Calu3 (cell line): ENCODE measurements at regions not wholly inside any gene's neighbourhood (a gene's known extent, or its start where the extent isn't known, plus 50 kb on each side); places are given as distances from the start of the nearest gene placed in this dataset.

Experiments used
- BruUV-seq: library from RNA; stranded (reverse); fragments of 400-500 nt; replicated peaks from 2 replicates; lab custom pipeline; 2021; lab: Mats Ljungman, UMichigan
- CTCF ChIA-PET: fragments of 300-600 bp; sonication (Branson Sonifier 250); formaldehyde crosslinking; loops from one replicate; lab custom pipeline; 2022; ENCODE audit warnings: antibody characterized with exemption; lab: Charles Lee
- DNase-seq: peaks from one replicate; pipeline ENCODE4 v3.0.0; 2022
- H3K27ac Mint-ChIP-seq: one replicate; pipeline ENCODE4 v1.8.0; 2022; ENCODE audit warnings: mixed read lengths; ENCODE audit not compliant: unreplicated experiment
- H3K27me3 Mint-ChIP-seq: one replicate; pipeline ENCODE4 v1.8.0; 2022; ENCODE audit warnings: mixed read lengths; ENCODE audit not compliant: unreplicated experiment
- H3K36me3 Mint-ChIP-seq: one replicate; pipeline ENCODE4 v1.8.0; 2022; ENCODE audit warnings: mild to moderate bottlenecking, moderate library complexity, mixed read lengths; ENCODE audit not compliant: insufficient read depth, unreplicated experiment
- H3K4me1 Mint-ChIP-seq: one replicate; pipeline ENCODE4 v1.8.0; 2022; ENCODE audit warnings: mild to moderate bottlenecking, low read depth, mixed read lengths; ENCODE audit not compliant: unreplicated experiment
- H3K4me3 Mint-ChIP-seq: one replicate; pipeline ENCODE4 v1.8.0; 2022; ENCODE audit warnings: mild to moderate bottlenecking, low read depth, moderate library complexity, mixed read lengths; ENCODE audit not compliant: unreplicated experiment
- H3K9me3 Mint-ChIP-seq: one replicate; pipeline ENCODE4 v1.8.0; 2022; ENCODE audit warnings: low read depth, mixed read lengths; ENCODE audit not compliant: unreplicated experiment
- CTCF ChIP-seq: fragments of 200-600 bp; IDR thresholded peaks from one replicate; pipeline ENCODE4 v1.8.0; 2022; ENCODE audit warnings: antibody characterized with exemption; ENCODE audit not compliant: unreplicated experiment
- intact Hi-C: fragments of 100-400 bp; cut with micrococcal nuclease; formaldehyde crosslinking; loops from one replicate; pipeline ENCODE4 v1.10.0; 2022; ENCODE audit not compliant: unreplicated experiment

- no peak overlapping the region for H3K4me3 Mint-ChIP-seq
- no peak overlapping the region for H3K27ac Mint-ChIP-seq
- H3K27me3 Mint-ChIP-seq = peaks cover 100% of the 10 kb centered on the region
- BruUV-seq = no TSS peak
- no peaks in the 10 kb centered on the region for H3K36me3 Mint-ChIP-seq
- DNase-seq = no peak
- CTCF ChIA-PET = interaction anchor here (0.6 kb wide), 1 partner anchor 597 kb away, joined by 5 read pairs; no protein-coding TSS in a partner anchor
- TF ChIP-seq CTCF = no peak
- H3K9me3 Mint-ChIP-seq = no peaks in the 10 kb centered on the region
- intact Hi-C loops = no loop called here
- H3K4me1 Mint-ChIP-seq = no peaks in the 10 kb centered on the region
Observed at GRCh38 chr22:49622241-49623105, 205.2 kb downstream of the BRD1 start.

- H3K9me3 Mint-ChIP-seq = no peaks in the 10 kb centered on the region
- no TSS peak for BruUV-seq
Observed at GRCh38 chr22:49621601-49622210, 206.0 kb downstream of the BRD1 start.

GRCh38 chr22:49620666-49621065, 207.0 kb downstream of the BRD1 start:
- Mint-ChIP-seq H3K27me3 (peaks cover 93% of the 10 kb centered on the region), H3K36me3 (no peaks in the 10 kb centered on the region), H3K27ac (no peak overlapping the region), H3K4me1 (no peaks in the 10 kb centered on the region), H3K9me3 (no peaks in the 10 kb centered on the region), H3K4me3 (no peak overlapping the region)
- BruUV-seq = no TSS peak
- TF ChIP-seq CTCF = no peak
- no peak for DNase-seq
- CTCF ChIA-PET = interaction anchor here (1.1 kb wide), 1 partner anchor 12 kb away, joined by 3 read pairs; no protein-coding TSS in a partner anchor
- intact Hi-C loops = no loop called here

More at GRCh38 chr22:49621601-49622210, 206.0 kb downstream of the BRD1 start:
- CTCF ChIA-PET = interaction anchor here (0.6 kb wide), 1 partner anchor 596 kb away, joined by 5 read pairs; no protein-coding TSS in a partner anchor
- Mint-ChIP-seq H3K4me3 (no peak overlapping the region), H3K36me3 (no peaks in the 10 kb centered on the region), H3K27me3 (peaks cover 100% of the 10 kb centered on the region), H3K4me1 (no peaks in the 10 kb centered on the region), H3K27ac (no peak overlapping the region)
- intact Hi-C loops = no loop called here
- TF ChIP-seq CTCF = no peak
- no peak for DNase-seq

- no peaks in the 10 kb centered on the region for H3K4me1 Mint-ChIP-seq
- intact Hi-C loops = no loop called here
- no peaks in the 10 kb centered on the region for H3K9me3 Mint-ChIP-seq
- BruUV-seq = no TSS peak
- TF ChIP-seq CTCF = no peak
- H3K4me3 Mint-ChIP-seq = no peak overlapping the region
- CTCF ChIA-PET = interaction anchor here (1.1 kb wide), 1 partner anchor 13 kb away, joined by 3 read pairs; no protein-coding TSS in a partner anchor
- no peak overlapping the region for H3K27ac Mint-ChIP-seq
- no peak for DNase-seq
- H3K27me3 Mint-ChIP-seq = peaks cover 87% of the 10 kb centered on the region
- H3K36me3 Mint-ChIP-seq = no peaks in the 10 kb centered on the region
Observed at GRCh38 chr22:49620003-49620556, 207.6 kb downstream of the BRD1 start.
